Heart left ventricle (tissue), 13 donors: ENCODE measurements at regions not wholly inside any gene's neighbourhood (a gene's known extent, or its start where the extent isn't known, plus 50 kb on each side); places are given as distances from the start of the nearest gene placed in this dataset.

Experiments
- POLR2A ChIP-seq, 2 donors: fragments of 450-650 bp; IDR thresholded peaks; one replicate each; pipeline ENCODE4 v1.6.1; 2017; ENCODE audit warnings: antibody characterized with exemption in 2 of 2, mild to moderate bottlenecking in 2 of 2, moderate library complexity in 2 of 2
- TF ChIP-seq, protein P1 (sequence below), 12 donors: fragments of 200-600 bp; sonication (generic) in 4 of 12; IDR thresholded peaks; one replicate each; pipeline versions ENCODE4 v1.5.0 to v1.8.0; 2018 to 2022; ENCODE audit warnings: antibody characterized with exemption in 12 of 12, mild to moderate bottlenecking in 5 of 12
- donor health status: ischemic (EF 13 %, LVEDD 7.1; RV severe dilation, severe dysfunction).
- donor health status: DM: no; HTN: yes; CAD: no.
- donor health status: DM: no; HTN: no; CAD: no.
- donor health status: ischemic (EF 25% LVEDD 6.9; RV normal size, moderate dysfunction).
- donor health status: ischemic (EF 25% LVEDD 5.7; RV mildly dilated, moderate dysfunction).
- donor health status: ischemic (EF 35%, LVEDD 5.7; RV mildly dilated, moderate dysfunction).
- donor health status: nonischemic (EF 11% LVEDD 7.7; RV severe dilation, severe dysfunction).
- donor health status: DM: yes; HTN: yes; CAD: no.
- donor health status: PGD.
- donor health status: ischemic (EF 29% LVEDD 5.4; RV normal size, mild dysfunction).
- donor health status: nonischemic (EF 23%, LVEDD 6.1; RV moderate dilation, normal function).

DNA sequence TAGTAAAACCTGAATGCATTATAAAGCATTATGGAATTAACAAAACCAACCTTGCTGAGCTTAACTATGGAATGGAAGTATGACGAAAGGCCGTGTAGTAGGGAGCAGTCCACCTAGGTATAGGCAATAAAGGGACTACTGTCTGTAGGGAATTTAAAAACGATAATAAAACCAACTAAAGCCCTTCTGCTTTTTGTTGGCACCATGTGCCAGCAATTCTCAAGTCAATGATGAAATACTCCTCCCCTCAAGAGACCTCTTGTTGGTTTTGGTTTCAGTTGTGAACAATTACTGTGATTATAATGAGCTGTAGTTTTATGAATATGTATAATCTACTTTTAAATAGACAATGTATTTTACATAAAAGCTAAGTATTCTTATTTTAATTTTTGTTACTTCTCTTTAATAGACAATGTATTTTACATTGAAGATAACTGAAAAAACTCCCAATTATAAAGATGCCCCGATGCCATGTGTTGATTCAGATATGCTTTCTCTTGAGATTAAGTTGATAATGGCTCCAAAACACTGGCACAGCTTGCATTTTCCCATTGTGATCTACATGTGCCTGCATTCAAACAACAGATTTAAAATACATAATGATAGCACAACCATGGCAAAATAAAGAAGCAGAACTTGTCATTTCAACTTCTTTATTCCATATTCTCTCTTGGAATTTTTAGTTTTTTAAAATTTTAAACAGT, 55.5 kb upstream of the ZDBF2 start:
- TF ChIP-seq POLR2A (IDR thresholded peaks at IDR 0.05) = no peak
- TF ChIP-seq, protein P1, sequence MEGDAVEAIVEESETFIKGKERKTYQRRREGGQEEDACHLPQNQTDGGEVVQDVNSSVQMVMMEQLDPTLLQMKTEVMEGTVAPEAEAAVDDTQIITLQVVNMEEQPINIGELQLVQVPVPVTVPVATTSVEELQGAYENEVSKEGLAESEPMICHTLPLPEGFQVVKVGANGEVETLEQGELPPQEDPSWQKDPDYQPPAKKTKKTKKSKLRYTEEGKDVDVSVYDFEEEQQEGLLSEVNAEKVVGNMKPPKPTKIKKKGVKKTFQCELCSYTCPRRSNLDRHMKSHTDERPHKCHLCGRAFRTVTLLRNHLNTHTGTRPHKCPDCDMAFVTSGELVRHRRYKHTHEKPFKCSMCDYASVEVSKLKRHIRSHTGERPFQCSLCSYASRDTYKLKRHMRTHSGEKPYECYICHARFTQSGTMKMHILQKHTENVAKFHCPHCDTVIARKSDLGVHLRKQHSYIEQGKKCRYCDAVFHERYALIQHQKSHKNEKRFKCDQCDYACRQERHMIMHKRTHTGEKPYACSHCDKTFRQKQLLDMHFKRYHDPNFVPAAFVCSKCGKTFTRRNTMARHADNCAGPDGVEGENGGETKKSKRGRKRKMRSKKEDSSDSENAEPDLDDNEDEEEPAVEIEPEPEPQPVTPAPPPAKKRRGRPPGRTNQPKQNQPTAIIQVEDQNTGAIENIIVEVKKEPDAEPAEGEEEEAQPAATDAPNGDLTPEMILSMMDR (IDR thresholded peaks at IDR 0.05) = no peak
